NAMALWA (cell line): ENCODE measurements at regions not wholly inside any gene's neighbourhood (a gene's known extent, or its start where the extent isn't known, plus 50 kb on each side); places are given as distances from the start of the nearest gene placed in this dataset.

Experiments
- DNase-seq: peaks from one replicate; pipeline ENCODE4 v3.0.0-alpha.2; 2015; ENCODE audit warnings: low spot score

GRCh38 chr11:41866525-41866924 is 407.1 kb upstream of the LRRC4C start:
- DNase-seq: no peak

- DNase-seq: no peak
Measured at GRCh38 chr11:41868606-41869005, 409.2 kb upstream of the LRRC4C start.

GRCh38 chr11:41872426-41872825 is 413.0 kb upstream of the LRRC4C start:
- DNase-seq: no peak

GRCh38 chr11:41872870-41873269 is 413.4 kb upstream of the LRRC4C start:
- no peak for DNase-seq

- DNase-seq: no peak
Measured at GRCh38 chr11:41878095-41878494, 418.6 kb upstream of the LRRC4C start.

- no peak for DNase-seq
Measured at GRCh38 chr11:41879214-41879613, 419.8 kb upstream of the LRRC4C start.

GRCh38 chr11:41895081-41895480 is 435.6 kb upstream of the LRRC4C start:
- DNase-seq: no peak

GRCh38 chr11:41897991-41898390 is 438.5 kb upstream of the LRRC4C start:
- no peak for DNase-seq

- no peak for DNase-seq
Measured at GRCh38 chr11:41917900-41918299, 458.4 kb upstream of the LRRC4C start.

GRCh38 chr11:41920374-41920773 is 460.9 kb upstream of the LRRC4C start:
- no peak for DNase-seq

GRCh38 chr11:41921746-41922390 is 462.4 kb upstream of the LRRC4C start:
- DNase-seq: no peak

- no peak for DNase-seq
Measured at GRCh38 chr11:41926339-41926738, 466.9 kb upstream of the LRRC4C start.

GRCh38 chr11:41935241-41935640 is 475.8 kb upstream of the LRRC4C start:
- no peak for DNase-seq

GRCh38 chr11:41935795-41936194 is 476.3 kb upstream of the LRRC4C start:
- no peak for DNase-seq

GRCh38 chr11:41943656-41944055 is 484.2 kb upstream of the LRRC4C start:
- no peak for DNase-seq

GRCh38 chr11:41947392-41947791 is 487.9 kb upstream of the LRRC4C start:
- no peak for DNase-seq

- DNase-seq: no peak
Measured at GRCh38 chr11:41950470-41951143, 491.2 kb upstream of the LRRC4C start.

GRCh38 chr11:41954034-41954433 is 494.6 kb upstream of the LRRC4C start:
- no peak for DNase-seq

- DNase-seq: no peak
Measured at GRCh38 chr11:41955066-41955465, 495.6 kb upstream of the LRRC4C start.

- no peak for DNase-seq
Measured at GRCh38 chr11:41955635-41956400, 496.4 kb upstream of the LRRC4C start.

GRCh38 chr11:41963406-41963805 is 504.0 kb upstream of the LRRC4C start:
- DNase-seq: no peak

GRCh38 chr11:41970681-41971080 is 511.2 kb upstream of the LRRC4C start:
- no peak for DNase-seq

GRCh38 chr11:41971592-41971991 is 512.1 kb upstream of the LRRC4C start:
- DNase-seq: no peak
